ENCODE measurements at regions not wholly inside any gene's neighbourhood (a gene's known extent, or its start where the extent isn't known, plus 50 kb on each side); places are given as distances from the start of the nearest gene placed in this dataset.

DNA sequence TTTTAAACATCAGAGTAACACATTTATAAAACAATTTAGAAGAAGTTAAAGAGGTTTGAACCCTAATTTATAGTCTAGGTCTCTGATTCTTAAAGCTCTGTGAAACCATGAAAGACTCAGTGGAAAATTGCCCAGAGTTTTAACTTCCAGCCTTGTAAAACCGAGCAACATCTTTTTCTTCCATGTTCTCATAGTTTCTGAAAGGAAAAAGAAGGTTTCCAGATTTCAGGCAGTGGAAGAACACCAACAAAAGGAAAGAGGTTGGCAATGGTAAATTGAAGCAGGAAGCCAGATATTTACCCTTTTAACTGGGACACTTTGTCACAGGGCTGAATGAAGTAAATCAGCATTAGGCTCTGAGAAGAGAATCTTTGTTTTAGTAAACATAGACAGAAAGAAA lies 1999.3 kb downstream of the MAT2B start:
- no peak for DNase-seq

DNA sequence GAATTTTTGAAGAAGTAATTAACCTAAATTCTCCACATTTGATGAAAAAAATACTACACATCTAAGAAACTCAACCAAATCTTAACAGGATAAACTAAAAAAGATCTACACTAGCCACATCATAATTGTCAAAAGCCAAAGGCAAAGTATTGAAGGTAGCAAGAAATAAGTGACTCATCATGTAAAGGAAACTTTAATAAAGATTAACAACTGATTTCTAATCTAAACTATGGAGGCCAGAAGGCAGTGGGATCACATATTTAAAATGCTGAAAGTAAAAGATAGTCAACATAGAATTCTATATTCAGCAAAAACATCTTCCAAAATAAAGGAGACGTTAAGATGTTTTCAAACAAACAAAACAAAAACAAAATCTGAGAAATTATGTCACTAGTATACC lies 2002.9 kb downstream of the MAT2B start:
- DNase-seq = no peak

DNA sequence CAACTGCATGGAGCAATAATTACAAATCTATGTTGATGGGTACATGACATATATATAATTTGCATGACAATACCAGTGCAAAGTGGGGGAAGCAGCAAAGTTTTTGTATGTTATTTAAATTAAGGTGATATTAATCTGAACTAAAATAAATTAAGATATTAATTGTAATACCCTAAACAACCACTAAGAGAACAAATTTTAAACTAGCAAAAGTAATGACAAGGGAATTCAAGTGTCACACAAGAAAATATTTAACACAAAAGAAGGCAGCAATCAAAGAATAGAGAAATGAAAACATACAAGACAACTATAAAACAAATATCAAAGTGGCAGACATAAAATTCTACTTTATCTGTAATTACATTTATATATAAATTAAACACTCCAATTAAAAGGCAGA lies 2003.4 kb downstream of the MAT2B start:
- no peak for DNase-seq

DNA sequence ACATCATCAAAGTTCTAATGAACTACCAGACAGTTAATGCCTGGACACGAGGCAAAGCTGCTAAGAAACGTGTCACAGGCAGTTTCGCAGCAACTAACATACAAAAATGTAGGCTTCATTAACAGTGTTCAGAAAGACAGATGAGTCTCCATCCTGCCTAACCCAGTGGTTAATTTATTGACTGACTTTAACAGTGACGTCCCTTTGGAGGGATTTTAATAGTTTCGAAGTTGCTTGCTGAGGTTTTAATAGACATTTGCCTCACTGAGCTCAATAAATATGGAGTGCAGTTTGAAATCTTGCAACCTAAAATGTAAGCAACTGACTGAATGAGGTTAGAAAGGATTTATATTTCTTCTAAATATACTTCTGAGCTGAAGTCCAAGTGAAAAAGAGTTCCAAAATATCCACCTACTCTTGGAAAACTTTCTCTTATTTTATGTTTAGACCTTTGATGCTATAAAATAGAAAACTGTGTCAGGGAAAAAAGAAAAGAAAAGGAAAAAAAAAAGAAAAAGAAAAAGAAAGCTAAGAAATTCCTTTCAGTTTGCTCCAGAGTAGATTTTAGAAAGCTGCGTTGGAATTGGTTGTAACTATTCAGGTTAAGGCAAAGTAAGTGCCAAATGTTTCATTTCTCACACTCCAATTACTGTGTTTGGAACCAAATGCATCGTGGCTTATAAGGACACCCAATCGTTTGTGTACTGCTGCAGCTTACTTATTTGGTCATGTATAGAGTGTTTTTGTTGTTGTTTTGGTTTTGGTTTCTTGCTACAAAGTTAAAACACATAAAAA lies 2016.6 kb downstream of the MAT2B start:
- DNase-seq = no peak

DNA sequence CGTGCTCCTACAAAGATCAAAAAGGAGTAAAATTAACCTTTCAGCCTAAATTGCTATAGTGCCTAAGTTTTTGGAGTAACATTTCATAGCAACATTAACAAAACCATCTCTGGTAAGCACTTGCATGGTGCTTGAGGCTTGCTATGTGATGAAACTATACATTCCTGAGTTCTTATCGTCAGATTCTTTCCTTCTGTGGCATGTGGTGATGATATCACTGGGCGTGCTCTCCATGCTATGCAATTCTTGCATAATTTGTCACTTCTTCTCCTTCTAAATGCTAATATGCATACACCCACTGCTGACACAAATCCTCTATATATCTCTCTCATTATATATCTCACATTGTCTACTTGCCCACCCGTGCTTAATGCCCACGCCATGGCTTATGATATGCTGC lies 2019.9 kb downstream of the MAT2B start:
- no peak for DNase-seq

DNA sequence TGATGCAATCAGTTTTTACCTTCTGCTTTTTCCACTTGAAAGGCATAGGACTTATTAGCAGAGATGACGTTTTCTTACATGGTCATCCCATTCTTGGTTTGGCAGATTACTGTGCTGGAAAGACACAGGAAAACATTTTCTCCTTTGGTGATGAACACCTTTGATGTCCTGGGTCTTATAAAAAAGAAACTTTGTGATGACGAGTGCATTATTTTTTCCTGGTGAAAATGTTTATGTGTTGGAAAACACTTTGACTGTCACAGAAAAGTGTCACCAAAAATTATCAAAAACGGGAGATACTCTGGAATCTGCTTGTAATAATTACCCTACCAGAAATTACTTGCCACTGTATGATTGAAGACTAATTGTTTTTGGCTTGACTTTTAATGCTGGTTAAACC lies 2020.9 kb downstream of the MAT2B start:
- DNase-seq = no peak

DNA sequence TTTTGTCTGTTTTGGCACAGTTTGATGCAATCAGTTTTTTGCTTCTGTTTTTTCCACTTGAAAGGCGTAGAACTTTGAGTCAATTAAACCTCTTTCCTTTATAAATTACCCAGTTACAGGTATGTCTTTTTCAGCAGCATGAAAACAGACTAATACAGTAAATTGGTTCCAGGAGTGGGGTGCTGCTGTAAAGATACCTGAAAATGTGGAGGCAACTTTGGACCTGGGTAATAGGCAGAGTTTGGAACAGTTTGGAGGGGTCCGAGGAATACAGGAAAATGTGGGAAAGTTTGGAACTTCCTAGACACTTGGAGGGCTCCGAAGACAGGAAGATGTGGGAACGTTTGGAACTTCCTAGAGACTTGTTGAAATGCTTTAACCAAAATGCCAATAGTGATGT lies 2022.2 kb downstream of the MAT2B start:
- no peak for DNase-seq

DNA sequence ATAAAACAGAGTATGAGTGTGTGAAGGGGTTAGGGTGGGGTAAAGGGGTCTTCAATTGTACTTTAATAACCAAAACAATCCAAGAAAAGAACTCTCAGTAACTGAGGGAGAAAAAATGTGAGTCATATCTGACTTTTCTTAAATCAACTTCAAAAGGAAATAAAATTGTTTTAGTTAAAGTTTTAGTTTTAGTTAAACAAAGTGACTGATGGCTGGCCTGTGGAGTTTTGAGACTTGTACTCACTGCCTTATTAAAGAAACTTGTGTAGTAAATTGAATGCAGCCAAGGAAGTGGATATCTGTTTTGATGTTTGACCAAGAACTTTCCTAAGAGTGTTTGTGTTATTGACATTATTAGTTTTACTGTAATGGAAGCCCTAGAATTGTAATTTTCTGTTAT lies 2032.6 kb downstream of the MAT2B start:
- no peak for DNase-seq

DNA sequence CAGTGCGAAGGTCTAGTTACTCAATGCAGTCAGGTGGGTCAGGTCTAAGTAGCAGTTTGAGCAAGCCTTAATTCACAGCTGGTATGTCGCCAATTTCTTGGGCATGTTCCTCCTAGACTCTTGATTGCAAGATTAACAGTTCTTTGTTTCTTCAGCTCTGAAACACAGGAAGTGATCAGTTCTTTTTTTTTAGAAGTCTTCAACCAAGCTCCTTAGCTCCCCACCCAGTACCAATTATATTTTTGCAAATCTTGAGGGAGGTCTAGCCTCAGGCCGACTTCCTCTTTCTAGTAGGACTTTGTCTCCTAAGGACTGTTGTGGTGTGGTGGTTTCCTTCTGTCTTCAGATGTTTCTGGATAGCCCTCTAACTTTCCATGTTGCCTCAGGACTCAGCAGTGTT lies 2054.2 kb downstream of the MAT2B start:
- DNase-seq = no peak

DNA sequence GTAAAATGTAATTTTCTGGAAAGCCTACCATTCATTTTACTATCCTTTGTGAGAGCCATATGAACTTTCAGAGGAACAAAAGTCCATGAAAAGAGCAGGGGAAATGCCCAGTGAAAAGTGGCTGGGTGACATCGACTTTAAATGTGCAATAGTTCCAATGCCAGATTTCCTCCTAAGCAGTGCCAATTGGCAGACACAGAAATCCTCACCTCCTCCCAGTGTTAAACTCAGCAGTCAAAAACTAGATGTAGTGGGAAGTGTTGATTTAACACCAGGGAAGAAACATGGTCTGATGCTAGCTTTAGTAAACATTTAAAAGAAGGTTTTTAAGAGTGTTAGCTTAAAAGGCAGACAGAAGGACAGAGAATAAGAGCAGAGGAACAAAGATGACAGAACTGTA lies 2055.2 kb downstream of the MAT2B start:
- no peak for DNase-seq

DNA sequence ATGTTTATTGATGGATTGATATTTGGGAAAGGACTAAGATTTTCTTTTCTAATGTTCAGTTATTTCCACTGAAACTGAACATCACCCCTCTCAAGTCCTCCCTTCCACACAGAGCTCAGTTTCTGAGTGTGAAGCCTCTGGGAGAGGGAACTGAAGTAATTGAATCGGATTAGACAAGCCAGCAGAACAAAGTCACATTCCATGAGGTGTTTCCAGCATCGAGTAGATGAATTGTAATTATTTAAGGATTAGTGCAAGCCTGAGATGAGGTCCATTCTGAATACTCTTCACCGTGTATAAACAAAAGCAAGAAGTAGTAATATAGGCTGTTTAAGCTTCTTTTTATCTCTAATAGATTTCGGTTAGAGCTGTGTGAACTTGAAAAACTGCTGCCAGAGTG lies 2060.5 kb downstream of the MAT2B start:
- no peak for DNase-seq

DNA sequence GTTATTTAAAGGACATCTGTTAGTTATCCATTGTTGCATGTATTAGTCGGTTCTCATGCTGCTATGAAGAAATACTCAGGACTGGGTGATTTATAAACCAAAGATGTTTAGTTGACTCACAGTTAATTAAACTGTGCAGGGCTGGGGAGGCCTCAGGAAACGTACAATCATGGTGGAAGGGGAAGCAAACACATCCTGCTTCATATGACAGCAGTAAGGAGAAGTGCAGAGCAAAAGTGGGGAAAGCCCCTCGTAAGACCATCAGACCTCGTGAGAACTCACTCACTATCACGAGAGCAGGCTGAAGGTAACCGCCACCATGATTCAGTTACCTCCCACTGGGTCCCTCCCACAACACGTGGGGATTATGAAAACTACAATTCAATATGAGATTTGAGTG lies 2064.1 kb downstream of the MAT2B start:
- DNase-seq = no peak

DNA sequence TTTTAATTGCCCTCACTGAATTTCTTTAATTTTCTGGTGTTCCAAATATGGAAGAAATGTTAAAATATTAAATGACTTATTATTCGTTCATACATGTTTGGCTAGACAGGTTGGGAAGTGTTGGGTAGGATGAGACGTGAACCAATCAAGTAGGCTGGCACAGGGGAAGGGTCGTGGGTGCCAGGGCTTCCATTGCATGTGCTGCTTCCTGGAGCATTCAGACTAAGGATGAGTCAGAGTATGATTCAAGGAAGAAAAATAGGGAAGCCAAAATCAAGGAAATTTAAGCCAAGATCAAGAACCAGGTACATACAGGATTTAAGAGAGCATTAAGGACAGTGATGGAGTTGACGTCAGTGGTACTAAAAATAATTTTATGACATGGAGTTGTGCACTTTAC lies 2068.0 kb downstream of the MAT2B start:
- no peak for DNase-seq

DNA sequence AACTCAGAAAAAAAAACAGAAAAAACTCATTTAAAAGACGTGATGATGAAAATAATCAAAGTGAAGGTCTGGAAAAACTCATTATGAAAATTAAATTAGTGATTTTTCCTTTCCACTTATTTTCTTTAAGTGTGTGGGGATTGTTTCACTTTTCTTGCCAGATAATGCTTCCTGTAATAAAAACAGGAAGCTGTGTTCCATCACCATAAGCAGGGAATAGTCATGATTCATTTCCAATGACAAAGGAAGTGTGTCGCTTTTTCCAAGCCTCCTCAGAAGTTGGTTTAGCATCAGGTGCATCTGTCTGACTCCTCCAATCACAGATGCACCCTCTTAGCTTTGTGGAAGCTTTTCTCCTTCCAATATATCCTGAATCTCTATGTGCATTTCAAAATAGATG lies 2068.7 kb downstream of the MAT2B start:
- no peak for DNase-seq

DNA sequence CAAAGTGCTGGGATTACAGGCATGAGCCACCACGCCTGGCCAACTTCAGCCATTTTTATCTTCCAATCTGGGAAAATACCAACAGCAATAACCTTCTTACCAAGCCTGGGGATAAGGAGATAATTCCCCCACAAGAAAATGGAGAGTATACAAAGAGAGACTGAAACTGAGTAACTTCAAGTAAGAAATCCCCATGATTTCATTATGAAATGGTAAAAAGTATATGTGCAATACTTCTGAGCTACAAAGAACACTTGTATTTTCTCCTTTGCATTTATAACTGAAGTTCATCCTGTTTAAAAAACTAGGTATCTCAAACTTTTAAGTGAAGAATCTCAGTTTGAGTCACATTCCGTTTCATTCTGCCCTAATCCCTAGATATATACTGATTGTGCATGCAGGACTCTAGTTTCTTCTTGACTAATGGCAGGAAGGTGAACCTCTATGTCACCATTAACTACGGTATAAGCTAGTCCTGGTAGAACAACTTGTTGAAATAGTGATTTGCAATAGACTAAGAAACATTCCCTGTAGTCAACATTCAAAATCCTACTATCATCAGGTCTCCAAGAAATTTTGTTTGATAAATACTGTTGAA lies 2071.4 kb downstream of the MAT2B start:
- no peak for DNase-seq

DNA sequence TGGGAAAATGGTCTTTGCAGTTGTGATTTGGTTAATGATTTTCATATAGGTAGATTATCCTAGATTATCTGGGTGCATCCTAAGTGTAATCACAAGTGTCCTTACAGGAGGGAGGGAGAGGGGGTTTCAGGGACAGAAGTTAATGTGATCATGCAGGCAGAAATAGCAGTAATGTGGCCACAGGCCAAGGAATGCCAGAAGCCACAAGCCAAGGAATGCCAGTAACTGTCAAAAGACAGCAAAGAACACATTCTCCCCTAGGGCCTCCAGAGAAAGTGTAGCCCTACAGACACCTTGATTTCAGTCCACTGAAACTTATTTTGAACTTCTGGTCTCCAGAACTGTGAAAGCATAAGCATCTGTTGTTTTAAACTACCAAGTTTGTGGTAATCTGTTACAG lies 2074.5 kb downstream of the MAT2B start:
- DNase-seq = no peak

DNA sequence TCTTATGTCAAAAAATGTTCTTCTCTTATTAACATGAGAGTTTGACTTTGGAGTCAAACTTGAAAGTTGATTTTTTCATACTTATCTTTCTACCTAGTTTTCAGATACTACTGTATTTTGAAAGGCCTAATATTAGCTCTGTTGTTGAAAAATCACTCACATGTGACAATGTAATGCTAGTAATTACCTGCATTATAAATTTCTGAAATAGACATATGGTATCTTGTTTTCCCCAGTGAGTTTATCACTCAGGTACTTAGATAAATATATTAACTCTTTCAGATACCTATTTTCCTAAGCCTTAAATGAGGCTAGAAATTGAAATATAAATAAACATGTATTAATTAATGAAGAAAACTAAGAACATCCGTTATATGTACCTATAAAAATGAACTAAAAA lies 2089.3 kb downstream of the MAT2B start:
- DNase-seq = no peak

DNA sequence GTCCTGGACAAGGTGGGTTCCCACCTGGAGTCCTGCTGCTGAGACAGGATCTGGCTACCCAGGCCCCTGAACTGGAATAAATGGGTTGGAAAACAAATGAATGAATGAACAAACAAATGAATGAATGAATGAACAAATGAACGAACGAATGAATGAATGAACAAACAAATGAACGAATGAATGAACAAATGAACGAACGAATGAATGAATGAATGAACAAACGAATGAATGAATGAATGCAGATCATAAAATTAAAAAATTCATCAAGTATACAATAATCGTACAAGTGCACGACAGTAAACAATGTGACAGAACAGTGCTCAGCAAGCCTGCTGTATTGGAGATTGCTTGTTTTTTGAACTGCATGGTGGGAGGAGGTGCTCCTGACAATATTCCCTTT lies 2097.1 kb downstream of the MAT2B start:
- DNase-seq = no peak

DNA sequence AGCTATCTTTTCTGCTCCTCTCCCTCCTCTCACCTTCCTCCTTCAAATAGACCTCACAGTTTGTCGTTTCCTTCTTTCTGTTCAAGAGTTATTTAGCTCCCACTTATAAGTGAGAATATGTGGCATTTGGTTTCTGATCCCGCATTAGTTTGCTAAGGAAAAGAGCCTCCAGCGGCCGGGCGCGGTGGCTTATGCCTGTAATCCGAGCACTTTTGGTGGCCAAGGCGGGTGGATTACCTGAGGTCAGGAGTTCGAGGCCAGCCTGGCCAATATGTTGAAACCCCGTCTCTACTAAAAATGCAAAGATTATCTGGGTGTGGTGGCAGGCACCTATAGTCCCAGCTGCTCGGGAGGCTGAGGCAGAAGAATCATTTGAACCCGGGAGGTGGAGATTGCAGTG lies 2101.6 kb downstream of the MAT2B start:
- DNase-seq = no peak

DNA sequence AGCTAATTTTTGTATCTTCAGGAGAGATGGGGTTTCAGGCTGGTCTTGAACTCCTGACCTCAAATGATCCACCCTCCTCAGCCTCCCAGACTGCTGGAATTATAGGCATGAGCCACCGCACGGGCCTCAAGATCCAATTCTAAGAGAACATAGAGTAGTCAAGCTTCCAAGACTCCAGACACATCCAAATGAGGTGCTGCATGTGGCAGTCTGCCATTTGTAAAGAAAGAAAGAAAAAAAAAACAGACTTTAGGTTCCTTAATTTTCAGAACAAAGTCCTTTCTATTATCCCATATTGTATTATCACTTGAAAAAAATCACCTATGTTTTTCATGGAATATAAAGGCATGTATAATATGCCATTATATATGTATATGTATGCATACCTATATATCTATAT lies 2104.5 kb downstream of the MAT2B start:
- no peak for DNase-seq

DNA sequence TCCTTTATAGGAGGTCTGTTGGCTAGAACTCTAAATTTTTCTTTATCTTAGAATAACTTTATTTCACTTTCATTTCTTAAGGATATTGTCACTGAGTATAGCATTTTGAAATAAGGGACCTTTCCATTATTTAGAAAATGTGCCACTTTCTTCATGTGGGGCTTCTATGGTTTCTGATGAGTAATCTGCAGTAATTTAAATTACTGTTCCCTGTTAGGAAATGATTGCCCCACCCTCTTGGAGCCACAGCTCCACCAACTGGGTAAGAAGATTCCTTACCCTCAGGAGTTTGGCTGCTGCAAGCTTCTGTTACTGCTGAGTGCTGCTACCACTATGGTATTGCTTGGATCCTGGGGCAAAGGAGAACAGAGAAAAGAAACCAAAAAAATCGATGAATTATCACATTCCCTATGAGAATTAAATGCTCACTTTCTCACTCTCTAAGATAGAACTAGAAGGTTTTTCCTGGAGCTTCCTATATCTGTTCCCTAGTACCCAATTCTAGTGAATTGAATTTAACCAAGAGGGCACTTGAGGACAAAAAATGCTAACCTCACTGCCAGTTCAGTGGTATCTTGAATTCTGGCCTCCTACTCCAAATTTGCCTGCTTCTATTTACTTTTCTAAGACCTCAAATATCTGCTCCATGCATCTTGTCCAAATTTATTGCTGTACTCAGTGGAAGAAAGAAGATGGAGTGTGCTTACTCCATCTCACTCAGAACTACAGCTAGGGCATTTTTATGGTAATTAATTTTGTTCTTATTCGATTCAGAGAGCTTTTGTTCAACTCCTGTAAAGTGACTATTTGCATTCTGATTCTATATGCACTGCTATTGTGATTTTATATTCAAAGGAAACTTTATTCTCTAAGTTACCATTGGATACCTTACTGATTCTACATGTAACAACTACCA lies 2111.3 kb downstream of the MAT2B start:
- DNase-seq = no peak

DNA sequence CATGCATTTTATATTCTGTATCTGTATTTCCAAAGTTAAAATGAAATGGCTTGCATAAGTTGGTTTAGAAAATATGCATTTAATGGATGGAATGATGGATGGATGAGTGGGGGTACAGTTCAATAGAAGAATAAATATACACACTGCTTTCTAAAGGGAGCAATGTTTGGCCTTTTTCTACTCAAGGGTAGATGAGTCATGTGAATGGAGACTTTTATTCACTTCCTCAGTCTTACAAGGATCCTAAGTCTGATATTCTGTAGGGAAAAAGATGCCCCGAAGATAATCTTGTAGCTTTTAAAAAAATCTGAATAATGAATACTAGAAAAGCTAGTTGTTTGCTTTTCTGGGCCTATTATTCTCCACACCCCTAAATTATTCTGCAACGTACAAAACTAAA lies 2112.1 kb downstream of the MAT2B start:
- DNase-seq = no peak

DNA sequence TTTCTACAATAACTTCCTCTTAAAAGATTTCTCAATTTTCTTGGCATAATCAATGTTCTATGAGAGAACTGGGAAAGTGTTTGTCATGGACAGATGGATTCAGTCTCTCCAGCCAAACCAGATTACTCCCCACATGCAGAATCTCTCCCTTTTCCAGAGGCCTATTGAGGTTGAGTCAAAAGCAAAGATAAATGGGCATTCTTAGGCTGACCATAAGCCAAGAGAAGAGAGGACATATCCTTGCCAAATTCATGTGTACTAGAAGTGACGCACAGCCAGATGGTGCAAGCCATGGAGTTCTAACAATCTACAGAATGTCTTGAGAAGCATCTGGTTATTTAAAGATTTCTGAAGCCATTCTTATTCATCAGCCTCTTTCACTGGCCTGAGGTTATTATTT lies 2115.0 kb downstream of the MAT2B start:
- no peak for DNase-seq
